HG03097 (cell line): ENCODE measurements at regions not wholly inside any gene's neighbourhood (a gene's known extent, or its start where the extent isn't known, plus 50 kb on each side); places are given as distances from the start of the nearest gene placed in this dataset.
"Not testable (repeated sequence)": the region's sequence is repeated elsewhere in the genome, so short reads cannot be mapped to it uniquely, and the experiment has no call there.

Experiments
- ATAC-seq: cut with Tn5 transposase; IDR thresholded peaks from one replicate; pipeline ENCODE4 v1.9.1; 2021; ENCODE audit not compliant: unreplicated experiment, low FRiP score

DNA sequence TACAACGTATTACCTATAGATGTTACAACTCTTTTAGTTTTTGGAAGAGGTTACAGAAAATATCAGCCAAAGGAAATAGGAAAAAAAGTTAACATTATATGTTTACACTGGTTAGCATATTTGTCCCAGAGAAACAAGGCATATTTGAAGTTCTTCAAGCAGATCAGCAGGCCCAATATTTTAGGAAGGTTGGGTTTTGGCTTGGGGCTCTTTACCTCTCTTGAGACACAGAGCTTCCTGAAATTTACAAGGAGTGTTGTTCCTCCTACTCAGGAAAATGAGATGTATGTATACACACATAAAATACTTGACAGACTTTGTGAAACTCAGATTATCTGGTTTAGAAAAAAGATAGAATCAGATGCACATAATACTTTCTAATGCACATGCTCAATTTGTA lies 323.6 kb downstream of the HGF start:
- ATAC-seq = no peak

- no peak for ATAC-seq
Observed at GRCh38 chr7:81445462-81445861, 324.4 kb downstream of the HGF start.

- no peak for ATAC-seq
Observed at GRCh38 chr7:81441750-81442149, 328.1 kb downstream of the HGF start.

GRCh38 chr7:81439591-81439990 lies 330.3 kb downstream of the HGF start:
- no peak for ATAC-seq

- ATAC-seq = not testable (repeated sequence)
Observed at GRCh38 chr7:81437160-81437559, 332.7 kb downstream of the HGF start.

GRCh38 chr7:81433692-81434331 lies 336.0 kb downstream of the HGF start:
- ATAC-seq = no peak

DNA sequence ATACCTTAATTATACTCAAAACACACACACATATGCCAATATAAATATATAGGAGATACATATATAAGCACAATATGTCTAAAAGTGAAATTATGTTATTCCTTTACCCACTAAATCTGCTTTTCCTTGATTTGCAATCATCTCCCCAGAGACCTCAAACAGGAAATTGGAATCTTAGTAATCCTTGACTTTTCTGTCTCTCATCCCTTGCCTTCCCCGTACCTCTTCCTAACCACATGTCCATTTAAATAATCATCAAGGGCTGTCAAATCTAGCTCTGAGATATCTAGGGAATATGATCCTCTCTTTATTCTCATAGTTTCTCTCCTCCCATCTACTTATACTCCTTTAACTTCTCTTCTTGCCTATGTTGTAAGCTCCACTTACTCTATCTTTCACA lies 336.6 kb downstream of the HGF start:
- no peak for ATAC-seq

DNA sequence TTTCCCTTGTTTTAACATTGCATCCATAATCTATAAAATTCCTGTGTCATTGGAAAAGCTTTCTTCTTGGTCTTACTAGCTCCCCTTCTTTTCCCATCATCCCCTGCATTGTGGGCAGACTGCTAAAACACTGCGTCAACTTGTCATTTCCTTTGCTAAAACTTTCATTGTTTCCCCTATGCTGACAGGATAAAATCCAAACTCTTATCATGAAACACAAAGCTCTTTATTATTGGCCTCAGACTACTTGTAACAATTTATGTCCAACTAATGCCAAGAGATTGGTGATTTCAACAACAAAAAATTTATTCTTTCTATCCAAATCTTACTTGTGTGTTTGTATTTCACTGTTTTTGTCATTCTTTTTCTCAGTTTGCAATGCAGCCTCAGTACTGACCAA lies 339.1 kb downstream of the HGF start:
- no peak for ATAC-seq

DNA sequence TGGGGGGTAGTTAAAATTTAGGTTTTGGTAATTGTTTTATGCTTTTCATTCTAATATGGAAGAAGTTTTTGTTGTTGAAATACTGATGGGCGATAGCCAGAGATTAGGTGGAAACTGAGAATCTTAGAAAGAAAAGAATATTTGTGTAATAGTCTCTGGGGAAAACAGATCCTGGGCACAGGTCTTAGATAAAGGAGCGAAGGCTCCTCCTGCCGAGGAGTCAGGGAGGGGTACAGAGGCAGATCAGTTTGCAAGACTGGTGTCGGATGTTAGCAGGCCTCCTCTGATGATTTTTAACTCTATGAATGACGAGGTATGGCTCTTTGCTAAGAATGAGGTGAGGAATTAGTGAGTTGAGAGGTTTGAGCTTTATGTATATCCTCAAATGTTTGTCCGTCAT lies 339.7 kb downstream of the HGF start:
- ATAC-seq = no peak

DNA sequence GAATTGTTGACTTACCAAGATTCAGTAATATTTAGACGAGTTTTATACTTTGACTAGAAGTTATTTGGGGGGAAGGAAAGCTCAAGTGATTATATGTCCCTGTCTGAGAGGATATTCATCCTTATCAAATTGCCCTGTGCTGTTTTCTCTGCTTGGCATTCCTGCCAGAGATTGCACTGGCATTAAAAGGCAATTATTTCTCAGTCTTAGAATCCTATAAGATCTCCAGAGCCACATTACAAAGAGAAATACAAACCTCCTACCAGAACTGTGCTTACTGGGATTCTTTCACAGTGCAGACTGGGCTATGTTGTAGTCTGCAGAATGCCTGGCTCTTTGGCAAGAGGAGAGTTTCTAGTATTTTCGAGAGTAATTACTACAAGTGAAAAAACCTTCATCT lies 342.4 kb downstream of the HGF start:
- ATAC-seq = no peak

DNA sequence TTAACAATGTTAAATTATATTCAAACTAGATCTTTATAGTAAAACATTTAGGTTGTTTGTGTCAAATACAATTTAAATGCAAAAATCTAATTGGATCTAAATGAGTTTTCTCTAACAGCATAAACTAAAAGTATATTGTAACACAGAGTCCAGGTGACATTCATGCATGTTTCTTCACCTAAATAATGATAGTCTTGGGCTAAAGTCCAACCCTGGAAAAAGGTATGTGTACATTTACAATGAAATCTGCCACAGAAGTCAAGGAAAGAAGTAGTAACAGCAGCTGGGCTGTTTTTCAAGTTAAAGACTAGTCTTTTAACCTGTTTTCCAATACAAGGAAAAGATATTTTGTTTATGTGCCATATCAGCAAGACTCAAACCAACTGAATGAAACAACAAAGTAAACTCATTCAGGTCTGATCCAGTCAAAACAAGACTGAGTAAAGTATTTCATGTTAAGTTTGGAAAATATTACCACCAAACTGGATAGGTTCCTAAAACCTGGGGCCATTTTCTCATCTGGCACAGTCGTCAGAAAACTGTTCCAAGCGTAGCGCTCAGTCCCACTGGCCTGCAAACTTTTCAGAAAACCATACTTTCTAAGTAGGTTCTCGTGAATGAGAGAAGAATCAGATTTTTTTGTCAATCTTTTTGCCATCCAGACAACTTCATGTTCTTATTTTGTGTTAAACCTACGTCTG lies 349.2 kb downstream of the HGF start:
- no peak for ATAC-seq

- no peak for ATAC-seq
Observed at GRCh38 chr7:81419731-81420130, 350.1 kb downstream of the HGF start.

GRCh38 chr7:81416659-81417058 lies 353.2 kb downstream of the HGF start:
- ATAC-seq = no peak

DNA sequence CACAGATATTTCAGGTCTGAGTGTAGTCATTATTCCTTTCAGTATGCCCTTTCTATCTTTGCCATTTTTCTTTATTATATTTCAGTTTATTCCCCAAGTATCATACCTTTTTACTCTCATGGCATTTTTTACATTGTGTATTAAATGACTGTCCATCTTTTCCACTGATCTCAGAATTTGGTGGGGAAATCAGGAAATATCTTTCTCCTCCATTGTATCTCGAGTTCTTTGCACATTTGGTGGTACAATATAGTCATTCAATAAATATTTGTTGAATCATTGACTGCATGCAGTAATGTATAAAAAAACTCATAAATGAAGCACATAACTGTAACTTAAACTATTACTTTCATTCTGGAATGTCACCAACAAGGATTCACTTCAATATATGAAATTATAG lies 354.7 kb downstream of the HGF start:
- no peak for ATAC-seq

GRCh38 chr7:81414411-81414810 lies 355.4 kb downstream of the HGF start:
- ATAC-seq = no peak

GRCh38 chr7:81410471-81411117 lies 359.3 kb downstream of the HGF start:
- ATAC-seq = no peak

GRCh38 chr7:81408728-81409127 lies 361.1 kb downstream of the HGF start:
- ATAC-seq = no peak

- ATAC-seq = no peak
Observed at GRCh38 chr7:81407094-81407493, 362.8 kb downstream of the HGF start.

DNA sequence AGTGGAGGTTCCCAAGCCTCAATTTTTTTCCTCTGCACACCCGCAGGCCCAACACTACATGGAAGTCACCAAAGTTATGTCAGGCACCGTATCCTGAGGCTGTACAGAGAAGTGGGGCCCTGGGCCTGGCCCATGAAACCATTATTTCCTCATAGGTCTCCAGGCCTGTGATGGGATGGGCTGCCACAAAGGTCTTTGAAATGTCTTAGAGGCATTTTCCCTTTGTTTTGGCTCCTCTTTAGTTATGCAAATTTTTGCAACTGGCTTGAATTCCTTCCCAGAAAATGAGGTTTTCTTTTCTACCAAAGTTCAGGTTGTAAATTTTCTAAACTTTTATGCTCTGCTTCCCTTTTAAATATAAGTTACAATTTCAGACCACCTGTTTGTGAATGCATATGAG lies 365.2 kb downstream of the HGF start:
- no peak for ATAC-seq

DNA sequence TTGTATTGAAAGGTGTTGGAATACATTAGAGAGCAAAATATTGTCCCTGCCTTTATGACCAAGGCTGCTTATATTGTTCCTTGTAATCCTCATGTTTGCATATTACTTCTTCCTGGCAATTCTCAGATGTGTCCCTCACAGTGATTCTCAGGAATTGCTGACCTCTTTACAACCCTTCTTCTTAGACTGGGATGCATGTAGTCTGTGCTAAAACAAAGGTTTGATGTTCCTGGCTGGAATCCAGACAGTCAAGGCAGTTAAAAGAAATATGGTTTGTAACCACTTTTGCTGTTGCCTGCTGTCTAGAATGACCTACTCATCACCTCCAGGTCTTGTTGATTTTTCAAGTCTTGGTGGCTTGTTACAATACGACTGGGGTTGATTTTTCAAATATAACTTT lies 367.6 kb downstream of the HGF start:
- no peak for ATAC-seq

DNA sequence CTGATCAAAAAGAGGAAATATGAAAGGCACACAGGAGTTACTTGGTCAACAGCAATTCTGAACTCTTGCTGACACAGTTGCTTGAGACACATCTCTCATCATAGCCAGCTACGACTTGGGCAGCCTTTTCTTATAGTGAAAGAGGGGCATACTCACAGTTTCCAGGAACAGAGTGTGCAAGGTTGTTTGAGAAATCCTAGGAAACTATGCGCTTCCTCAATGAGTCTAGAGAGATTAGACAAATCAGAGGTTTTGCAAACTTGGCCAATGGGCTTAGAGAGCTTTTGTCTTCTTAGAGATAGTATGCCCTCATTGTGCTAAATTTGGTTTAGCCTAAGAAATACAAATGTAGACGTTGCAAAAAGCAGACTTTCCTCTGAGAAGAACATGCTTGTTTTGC lies 370.4 kb downstream of the HGF start:
- no peak for ATAC-seq

GRCh38 chr7:81394029-81394428 lies 375.8 kb downstream of the HGF start:
- no peak for ATAC-seq
